GM19240 (cell line): ENCODE measurements at regions not wholly inside any gene's neighbourhood (a gene's known extent, or its start where the extent isn't known, plus 50 kb on each side); places are given as distances from the start of the nearest gene placed in this dataset.
"Not testable (repeated sequence)": the region's sequence is repeated elsewhere in the genome, so short reads cannot be mapped to it uniquely, and the experiment has no call there.

Experiments used
- DNase-seq: peaks from one replicate; pipeline ENCODE4 v3.0.0; 2011; ENCODE audit warnings: low spot score; ENCODE audit not compliant: insufficient read length

DNA sequence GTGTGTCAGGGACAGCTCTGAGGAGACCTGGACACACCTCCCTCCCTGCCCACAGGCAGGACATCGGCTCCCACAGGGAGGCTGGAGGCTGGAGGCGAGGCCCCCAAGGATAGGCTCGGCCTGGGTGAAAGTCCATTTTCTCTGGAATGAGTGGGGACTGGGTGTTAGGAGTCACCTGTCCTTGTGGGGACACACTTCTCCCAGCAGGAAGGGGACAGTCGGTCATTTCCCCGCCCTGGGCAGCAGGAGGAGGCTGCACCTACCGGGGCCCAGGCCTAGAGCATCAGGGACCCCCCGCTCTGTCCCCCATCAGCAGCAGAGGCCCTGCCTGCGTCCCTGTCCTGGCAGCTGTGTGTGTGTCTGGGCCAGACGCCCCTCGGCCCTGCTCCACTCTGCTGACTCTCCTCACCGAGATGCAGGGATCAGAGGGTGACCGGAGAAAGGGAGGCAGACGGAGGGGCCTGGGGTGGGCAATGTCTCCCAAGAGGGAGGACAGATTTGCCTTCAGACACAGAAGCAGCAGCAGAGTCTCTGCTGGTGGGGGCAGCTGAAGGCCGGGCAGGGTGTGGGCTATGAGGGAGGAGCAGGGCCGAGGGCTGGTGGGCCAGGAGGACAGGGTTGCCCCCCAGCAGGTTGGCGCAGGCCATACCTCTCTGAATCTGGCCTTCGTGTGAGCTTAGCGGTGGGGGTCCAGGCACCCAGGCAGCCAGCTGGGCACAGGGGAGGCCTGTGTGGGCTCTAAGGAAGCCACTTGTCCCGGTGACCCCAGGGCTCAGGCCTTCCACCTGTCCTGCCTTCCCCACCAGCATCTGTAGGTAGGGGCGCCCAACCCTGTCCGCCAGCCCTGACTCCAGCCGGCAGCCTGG lies 125.7 kb upstream of the NKX1-1 start:
- DNase-seq = no peak

DNA sequence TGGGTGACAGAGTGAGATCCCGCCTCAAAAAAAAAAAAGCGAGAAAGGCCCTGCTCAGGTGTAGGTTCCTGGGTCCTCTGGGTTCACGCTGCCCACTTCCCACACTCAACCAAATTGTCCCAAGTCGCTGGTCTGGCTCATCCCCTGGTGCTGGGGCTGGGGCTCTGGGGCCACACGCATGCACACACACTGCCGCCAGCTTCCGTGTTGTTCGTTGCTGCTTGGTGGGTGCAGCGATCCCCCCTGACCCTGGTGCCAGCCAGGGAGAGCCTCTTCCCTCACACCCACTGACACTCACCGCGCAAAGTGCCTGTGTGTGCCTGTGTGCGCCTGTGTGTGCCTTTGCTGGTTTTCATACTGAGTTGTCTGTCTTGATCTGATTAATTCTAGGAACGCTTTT lies 124.1 kb upstream of the NKX1-1 start:
- DNase-seq = no peak

DNA sequence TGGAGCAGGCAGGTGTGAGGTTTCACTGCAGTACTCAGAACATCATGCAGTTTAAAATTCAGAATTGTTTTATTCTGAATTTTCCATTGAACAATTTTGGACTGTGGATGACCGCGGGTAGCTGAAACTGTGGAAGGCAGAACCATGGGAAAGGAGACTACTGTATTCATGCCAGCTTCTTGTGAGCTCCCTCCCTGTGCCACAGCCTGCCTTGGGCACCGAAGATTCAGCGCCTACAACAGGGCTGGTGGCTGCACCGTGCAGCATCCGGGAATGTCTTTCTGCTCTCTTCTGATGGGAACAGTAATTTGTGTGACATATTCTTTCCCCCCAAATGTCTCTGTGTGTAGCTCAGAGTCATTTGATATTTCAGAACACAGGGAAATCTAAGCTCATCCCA lies 118.5 kb upstream of the NKX1-1 start:
- no peak for DNase-seq

DNA sequence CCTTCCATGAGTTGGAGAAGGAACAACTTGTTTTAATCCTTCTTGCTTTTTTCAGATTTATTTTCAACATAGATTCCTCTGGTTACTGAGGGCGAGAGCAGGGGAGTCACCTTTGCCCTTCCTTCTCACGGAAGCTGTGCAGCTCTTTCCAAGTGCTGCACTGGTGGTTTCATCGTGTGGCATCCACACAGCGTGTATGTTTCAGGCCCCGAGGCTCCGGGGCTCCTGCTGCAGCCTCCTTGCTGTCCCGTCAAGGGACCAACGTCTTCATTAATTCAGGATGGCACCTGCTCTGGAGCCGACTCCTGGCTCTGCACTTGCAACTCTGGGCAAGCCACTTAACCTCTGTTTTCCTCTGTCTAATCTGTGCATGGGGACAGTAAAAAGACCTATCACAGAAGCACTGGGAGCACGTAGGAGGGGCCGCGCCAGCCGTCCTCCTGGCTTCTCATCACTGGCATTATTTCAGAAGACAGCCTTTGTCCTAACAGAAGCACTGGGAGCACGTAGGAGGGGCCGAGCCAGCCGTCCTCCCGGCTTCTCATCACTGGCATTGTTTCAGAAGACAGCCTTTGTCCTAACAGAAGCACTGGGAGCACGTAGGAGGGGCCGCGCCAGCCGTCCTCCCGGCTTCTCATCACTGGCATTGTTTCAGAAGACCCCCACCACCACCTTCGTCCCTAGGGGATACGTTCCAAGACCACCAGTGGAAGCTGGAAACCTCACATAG lies 117.8 kb upstream of the NKX1-1 start:
- no peak for DNase-seq

DNA sequence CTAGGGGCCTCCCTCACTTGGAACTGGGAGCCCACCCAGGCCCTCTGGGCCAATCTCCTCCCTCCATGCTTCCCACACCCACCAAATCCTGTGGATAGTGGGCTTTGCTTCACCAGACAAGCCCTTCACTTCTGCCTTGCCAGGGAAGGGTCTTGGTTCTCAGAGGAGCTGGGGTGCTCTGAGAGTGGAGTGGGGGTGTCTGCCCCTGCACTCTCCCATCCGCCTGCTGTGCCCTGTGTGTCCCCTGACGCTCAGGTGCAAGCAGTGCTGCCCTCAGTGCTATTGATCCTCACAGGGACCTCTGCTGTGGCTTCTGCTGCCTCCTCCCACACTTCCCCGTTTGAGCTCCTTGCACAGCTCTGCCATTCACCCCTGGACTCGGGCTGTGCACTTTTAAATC lies 117.3 kb upstream of the NKX1-1 start:
- DNase-seq = no peak

DNA sequence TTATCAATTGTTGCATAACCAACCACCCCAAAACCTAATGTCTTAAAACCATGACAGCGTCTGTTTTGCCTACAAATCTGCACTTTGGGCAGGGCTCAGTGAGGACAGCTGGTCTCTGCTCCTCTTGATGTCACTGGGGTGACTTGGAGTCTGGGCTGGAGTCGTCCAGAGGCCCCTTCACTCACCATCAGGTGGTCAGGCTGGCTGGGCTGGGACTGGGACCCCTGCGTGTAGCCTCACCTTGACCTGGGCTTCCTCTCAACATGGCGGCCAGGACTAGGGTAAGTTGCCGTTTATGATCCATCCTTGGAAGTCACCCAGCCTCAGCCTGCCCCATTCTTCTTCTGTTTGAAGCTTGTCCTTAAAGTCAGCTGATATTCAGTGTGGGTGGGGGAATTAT lies 116.8 kb upstream of the NKX1-1 start:
- no peak for DNase-seq

DNA sequence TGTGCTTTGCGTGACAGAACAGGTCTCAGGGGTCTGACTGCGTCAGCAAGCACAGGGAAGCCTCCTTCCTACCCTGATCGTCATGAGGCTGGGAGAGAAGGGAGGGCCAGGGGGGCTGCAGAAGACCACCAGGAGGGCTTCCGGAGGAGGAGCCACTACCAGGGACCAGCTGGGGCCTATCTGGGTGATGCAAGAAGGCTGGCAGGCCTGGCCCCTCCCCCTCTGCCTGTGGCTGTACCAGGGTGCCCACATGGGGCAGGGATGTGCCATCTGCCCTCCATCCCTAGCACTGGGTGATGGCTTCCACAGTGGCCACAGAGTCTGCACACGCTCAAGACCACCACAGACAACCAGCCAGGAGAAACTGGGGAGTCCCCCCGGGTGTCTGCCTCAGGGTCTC lies 116.4 kb upstream of the NKX1-1 start:
- DNase-seq = no peak

DNA sequence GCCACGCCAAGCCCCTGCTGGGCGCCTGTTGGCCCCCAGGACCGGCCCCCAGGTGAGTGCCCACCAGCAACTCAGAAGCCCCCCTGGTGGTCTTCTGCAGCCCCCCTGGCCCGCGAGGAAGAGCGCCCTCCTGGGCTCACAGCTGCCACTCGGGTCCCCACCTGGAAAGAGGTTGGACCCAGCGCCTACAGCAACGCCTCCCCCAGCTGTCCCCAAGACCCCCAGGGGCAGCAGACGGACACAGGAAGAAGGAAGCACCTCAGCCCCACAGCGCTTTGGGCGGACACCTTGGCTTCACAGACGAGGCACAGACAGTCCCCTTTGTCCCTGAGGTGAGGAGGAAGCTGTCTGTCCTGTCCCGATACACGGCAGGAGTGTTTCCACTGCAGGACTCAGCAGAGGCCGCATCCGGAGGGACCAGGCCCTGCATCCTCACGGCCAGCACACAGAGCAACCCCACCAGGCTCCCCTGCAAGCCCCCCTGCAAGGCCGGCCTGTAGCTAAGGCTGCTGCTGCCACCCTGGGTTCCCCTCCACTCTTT lies 115.6 kb upstream of the NKX1-1 start:
- DNase-seq = no peak

DNA sequence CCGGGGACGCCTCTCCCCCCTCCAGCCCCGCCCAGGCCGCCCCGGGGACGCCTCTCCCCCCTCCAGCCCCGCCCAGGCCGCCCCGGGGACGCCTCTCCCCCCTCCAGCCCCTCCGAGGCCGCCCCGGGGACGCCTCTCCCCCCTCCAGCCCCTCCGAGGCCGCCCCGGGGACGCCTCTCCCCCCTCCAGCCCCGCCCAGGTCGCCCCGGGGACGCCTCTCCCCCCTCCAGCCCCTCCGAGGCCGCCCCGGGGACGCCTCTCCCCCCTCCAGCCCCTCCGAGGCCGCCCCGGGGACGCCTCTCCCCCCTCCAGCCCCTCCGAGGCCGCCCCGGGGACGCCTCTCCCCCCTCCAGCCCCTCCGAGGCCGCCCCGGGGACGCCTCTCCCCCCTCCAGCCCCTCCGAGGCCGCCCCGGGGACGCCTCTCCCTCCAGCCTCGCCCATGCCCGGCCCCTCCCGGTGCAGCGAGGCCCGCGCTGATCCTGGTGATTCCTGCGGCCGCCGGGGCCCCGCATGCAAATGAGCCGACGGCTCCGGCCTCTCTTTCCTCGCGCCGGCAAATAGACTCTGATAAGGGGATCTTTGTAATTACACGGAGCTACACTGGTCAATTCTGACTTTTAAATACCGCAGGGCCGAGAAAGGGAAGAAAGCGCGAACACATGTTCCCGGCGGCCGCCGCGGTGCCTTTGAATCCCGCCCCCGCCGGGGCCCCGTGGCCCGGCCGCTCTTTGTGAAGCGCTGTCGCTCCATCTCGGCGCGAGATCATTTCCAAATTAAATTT lies 114.7 kb upstream of the NKX1-1 start:
- not testable (repeated sequence) for DNase-seq

DNA sequence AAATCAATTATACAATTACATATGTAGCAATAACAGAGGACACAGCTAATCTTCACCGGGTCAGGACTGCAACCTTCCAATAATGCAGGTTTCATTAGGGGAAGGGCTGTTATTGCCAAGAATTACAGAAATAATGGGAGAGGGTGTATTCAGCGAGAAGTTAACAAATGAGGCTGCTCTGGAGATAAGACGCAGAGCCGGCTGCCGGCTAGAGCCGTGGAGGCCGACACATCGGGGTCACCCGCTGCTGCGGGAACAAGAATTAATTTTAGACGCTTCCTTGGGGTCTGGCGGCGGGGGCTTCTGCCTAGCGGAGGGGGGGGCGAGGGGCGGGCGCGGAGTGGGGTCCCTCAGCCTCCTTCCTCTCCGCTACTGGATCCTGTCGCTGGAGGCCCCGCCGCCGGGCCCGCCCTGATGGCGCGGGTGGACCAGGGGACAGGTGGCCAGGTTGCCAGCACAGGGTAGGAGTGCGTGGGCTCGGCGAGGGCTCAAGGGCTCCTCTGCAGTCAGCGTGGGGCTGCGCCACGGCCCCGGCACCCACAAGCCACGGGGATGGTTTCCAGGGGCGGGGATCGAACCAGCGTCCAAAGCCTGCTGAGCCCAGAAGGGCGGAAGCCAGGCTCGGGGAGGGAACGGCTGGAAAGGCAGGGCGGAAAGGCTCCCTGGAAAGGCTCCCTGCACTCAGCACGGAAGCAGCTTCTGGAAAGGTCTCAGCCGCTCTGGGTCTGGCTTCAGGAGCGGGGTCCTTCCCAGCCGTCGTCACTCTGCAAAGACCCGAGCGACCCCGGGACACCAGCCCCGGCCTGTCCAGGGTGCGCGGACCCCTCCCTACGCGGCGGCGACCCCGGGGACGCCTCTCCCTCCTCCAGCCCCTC lies 113.8 kb upstream of the NKX1-1 start:
- DNase-seq = no peak

DNA sequence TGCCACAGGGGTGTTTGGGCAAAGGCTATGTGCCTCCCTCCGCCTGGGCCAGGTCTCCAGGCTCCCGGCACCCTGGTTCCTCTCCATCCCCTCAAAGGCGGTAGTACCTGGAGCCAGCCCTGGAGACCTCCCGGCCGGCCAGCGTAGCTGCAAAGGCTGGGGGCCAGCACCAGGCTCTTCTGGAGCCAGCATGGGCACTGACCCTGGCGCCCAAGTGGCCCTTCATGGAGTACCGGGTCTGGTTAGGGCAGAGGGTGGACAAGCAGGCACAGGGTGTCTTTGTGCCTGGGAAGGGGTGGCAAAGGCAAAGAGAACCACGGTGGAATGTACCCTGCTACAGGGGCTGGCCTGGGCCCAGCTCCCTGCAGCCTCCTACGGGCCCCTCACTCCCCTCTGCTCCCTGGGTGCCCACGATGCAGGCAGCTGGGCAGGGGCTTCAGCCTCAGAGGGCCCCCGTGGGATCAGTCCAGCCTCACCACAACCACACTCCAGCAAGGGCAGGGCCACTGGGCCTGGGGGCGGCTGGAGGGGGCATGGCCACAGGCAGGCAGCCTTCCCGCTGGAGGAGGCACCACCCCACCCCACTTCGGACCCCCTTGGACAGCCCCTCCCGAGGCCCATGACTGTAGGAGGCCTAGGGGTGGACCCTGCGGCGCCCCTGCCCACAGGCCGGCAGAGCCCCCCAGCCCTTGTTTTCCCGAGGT lies 112.9 kb upstream of the NKX1-1 start:
- DNase-seq = no peak

DNA sequence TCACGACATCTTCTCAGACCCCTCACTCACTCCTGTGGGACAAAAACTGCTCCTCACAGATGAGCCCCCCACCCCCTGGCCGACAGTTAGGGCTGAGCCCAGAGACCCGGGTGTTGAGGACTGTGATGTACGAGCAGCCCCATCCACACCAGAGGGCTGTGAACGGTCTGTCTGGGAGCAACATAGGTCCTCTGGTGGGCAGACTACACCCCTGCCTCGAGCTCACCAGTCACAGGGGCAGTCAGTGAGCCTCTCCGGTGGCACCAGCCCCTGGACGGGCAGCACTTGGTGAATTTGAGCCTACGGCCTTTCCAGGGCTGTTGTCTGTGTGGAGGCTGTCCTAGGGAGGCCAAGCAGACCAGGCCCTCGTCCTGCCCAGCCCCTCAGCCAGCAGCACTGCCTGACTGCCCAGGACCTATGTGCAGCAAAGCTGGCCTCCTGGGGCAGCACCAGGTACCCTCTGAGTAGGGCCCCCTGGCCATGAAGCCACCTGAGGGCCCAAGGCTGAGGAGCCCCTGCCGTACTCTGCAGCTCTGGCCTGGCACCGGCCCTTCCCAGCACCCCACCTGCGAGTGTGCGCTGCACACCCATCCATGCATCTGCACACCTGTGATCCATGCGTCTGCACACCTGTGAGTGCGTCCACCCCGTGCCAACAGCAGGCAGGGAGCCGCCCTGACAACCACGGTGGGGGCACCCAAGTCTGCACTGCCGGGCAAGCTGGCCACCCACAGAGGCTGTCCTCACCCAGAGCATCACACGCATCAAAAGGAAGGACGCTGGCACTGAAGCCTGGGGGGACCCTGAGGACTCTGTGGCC lies 111.6 kb upstream of the NKX1-1 start:
- DNase-seq = no peak

DNA sequence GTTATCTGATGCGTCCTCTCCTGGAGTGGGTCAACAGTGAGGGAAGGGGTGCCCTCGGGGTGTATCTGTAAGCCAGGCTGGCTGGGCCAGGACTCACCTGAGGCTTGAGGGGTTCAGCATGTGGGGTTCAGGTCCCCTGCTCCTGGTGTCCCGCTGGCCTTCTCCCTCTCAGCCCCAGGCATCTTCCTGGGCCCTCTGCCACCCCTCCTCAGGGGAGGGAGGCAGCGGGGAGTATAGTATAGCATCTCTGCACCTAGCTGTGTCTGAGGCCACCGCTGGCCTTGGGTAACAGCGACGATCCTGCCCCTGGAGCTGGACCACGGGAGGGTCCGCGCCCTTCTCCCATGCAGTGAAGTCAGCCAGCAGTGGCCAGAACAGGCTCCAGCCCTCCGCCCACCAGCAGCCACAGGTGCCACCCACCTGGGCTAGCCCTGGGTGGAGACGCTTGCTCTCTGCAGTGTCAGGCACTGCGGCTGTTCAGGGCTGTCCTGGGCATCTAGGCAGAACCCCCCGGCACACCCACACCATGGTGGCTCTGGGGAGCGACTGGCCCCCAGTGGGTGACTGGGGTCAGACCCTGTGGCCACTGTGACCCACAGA lies 110.7 kb upstream of the NKX1-1 start:
- DNase-seq = no peak

DNA sequence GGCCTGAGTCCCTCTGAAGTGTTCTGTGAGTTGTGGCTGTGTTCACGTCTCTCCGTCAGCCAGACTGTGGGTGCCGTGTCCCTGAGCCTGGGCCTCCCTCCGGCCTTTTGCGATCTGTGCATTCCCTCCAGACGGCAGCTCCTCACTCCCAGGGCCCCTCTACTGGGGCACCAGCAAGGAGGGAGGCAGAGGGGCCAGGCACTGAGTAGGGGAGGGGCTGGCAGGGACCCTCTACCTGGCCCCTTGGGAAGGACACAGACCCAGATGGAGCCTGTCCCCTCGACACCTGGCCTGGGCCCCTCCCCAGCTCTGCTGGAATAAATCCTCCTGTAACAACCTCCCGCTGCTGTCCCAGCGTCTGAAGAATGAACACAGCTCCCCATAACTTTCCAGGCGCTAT lies 110.0 kb upstream of the NKX1-1 start:
- no peak for DNase-seq

DNA sequence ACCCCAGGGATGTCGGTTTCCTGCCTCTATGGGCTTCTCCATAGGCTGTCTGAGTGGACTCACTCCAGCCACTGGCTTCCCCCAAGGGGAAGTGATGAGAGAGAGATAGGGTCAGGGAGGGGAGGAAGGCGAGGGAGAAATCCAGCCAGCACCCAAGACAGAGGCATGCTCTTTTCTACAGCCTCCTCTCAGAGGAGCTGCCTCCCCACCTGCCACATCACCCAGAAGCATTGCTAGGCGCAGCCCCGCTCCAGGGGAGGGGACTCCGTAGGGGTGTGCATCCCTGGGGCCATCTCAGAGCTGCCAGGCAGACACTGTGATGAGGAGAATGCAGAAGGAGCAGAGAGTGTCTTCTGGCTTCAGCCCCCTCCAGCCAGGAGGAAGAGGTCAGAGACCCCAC lies 109.5 kb upstream of the NKX1-1 start:
- no peak for DNase-seq

DNA sequence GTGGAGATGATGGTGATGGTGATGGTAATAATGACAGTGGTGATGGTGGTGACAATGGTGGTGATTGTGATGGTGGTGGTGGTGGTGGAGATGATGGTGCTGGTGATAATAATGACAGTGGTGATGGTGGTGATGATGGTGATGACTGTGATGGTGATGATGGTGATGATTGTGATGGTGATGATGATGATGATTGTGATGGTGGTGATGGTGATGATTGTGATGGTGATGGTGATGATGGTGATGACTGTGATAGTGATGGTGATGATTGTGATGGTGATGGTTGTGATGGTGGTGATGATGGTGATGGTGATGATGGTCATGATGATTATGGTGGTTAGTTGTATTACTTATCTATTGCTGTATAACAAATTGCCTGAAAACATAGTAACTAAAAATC lies 108.9 kb upstream of the NKX1-1 start:
- no peak for DNase-seq

DNA sequence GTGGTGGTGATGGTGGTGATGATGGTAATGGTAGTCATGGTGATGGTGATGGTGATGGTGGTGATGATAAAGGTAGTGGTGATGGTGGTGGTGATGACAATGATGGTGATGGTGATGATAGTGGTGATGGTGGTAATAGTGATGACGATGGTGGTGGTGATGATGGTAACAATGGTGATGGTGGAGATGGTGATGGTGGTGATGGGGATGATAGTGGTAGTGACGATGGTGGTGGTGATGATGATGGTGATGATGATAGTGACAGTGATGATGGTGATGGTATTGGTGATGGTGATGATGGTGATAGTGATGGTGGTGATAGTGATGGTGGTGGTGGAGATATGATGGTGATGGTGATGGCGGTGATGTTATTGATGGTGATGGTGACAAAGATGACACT lies 108.4 kb upstream of the NKX1-1 start:
- no peak for DNase-seq

DNA sequence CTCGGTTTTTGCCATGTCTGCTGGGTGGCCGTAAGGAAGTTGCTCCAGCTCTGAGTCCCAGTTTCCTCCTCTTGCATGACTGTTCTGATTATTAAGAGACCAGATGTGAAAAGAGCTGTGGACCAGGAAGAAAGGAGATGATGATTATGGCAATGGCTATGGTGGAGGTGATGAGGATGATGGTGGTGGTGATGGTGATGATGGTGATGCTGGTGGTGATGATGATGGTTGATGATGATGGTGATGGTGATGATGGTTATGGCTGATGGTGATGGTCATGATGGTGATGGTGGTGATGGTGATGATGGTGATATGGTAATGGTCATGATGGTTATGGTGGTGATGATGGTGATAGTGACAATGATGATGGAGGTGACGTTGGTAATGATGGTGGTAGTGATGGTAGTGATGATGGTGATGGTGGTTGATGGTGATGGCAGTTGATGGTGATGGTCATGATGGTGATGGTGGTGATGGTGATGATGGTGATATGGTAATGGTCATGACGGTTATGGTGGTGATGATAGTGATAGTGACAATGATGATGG lies 107.8 kb upstream of the NKX1-1 start:
- no peak for DNase-seq
